Choroid plexus epithelial cell (primary cell): ENCODE measurements at regions not wholly inside any gene's neighbourhood (a gene's known extent, or its start where the extent isn't known, plus 50 kb on each side); places are given as distances from the start of the nearest gene placed in this dataset.

Experiments
- DNase-seq: peaks from one replicate; pipeline ENCODE4 v3.0.0-alpha.2; 2010; ENCODE audit warnings: low read depth
- H3K4me3 ChIP-seq: 2 replicates; pipeline ENCODE4 v1.5.1; 2011; ENCODE audit warnings: low read depth, mild to moderate bottlenecking, control low read depth, low read length, moderate library complexity
- TF ChIP-seq, protein P1 (sequence below): conservative IDR thresholded peaks from 2 replicates; pipeline ENCODE4 v1.5.1; 2011; ENCODE audit warnings: low read depth, mild to moderate bottlenecking, control low read depth, inconsistent platforms, low read length, moderate library complexity

GRCh38 chr13:105207572-105208293 is 1327.7 kb downstream of the EFNB2 start:
- peak; percentile 45 for DNase-seq
- no peak overlapping the region for H3K4me3 ChIP-seq
- TF ChIP-seq, protein P1, sequence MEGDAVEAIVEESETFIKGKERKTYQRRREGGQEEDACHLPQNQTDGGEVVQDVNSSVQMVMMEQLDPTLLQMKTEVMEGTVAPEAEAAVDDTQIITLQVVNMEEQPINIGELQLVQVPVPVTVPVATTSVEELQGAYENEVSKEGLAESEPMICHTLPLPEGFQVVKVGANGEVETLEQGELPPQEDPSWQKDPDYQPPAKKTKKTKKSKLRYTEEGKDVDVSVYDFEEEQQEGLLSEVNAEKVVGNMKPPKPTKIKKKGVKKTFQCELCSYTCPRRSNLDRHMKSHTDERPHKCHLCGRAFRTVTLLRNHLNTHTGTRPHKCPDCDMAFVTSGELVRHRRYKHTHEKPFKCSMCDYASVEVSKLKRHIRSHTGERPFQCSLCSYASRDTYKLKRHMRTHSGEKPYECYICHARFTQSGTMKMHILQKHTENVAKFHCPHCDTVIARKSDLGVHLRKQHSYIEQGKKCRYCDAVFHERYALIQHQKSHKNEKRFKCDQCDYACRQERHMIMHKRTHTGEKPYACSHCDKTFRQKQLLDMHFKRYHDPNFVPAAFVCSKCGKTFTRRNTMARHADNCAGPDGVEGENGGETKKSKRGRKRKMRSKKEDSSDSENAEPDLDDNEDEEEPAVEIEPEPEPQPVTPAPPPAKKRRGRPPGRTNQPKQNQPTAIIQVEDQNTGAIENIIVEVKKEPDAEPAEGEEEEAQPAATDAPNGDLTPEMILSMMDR: peak; percentile 40

GRCh38 chr13:105202354-105202753 is 1333.1 kb downstream of the EFNB2 start:
- peak; percentile 80 for DNase-seq
- TF ChIP-seq, protein P1: peak; percentile 92
- no peak overlapping the region for H3K4me3 ChIP-seq

DNA sequence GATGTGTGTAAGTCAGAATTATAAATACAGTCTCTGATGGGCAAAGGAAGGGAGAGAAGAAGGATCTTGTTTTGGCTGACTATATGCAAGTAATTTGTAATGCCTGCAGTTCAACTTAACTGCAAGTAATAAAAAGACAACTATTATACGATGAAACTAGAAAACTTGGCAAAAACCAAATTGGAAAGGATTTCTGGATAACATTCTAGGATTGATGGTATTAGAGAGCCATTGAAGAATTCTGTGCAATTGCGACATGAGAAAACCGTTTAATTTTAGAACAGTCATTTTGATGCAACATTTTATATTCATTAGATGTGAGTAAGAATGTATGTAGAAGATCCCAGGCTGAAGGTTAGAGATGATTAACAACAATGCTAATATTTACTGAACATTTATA is 1334.1 kb downstream of the EFNB2 start:
- no peak overlapping the region for H3K4me3 ChIP-seq
- no peak for DNase-seq
- TF ChIP-seq, protein P1: no peak

DNA sequence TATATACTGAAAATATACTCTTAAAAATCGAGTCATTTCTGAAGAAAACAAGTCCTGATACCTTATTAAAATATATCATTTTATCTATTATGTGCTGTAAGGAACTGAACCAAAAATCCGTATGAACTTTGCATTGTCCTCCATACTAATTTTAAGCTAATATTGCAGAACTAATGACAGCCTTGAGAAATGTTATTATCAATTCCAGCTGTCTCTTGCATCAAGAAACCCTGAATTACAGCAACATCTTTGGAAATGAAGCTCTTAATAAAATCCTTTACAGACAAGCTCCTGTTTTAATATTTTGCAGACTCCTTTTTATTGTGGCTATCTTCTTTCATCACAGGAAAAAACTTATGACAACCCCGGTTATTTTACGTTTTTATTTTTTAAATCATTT is 1335.3 kb downstream of the EFNB2 start:
- no peak overlapping the region for H3K4me3 ChIP-seq
- no peak for DNase-seq
- TF ChIP-seq, protein P1: no peak

DNA sequence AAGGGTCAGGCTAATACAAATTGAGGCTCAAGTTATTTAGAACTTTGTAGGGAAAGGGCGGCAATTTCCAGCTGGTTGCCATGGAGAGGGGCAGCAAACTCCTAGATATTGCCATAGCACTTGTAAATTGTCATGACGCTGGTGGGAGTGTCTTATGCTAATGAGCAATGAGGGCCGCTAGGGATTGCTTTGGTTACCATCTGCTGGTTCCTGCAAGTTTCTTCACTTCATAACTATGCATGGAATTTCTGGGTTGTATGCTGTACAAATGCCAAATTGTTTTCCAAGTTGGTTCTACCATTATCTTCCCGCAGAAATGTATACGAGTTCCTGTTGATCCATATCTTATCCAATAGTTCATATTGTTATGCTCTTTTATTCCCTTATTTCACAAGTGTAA is 1339.4 kb downstream of the EFNB2 start:
- TF ChIP-seq, protein P1: no peak
- H3K4me3 ChIP-seq: no peak overlapping the region
- DNase-seq: peak; percentile 74

DNA sequence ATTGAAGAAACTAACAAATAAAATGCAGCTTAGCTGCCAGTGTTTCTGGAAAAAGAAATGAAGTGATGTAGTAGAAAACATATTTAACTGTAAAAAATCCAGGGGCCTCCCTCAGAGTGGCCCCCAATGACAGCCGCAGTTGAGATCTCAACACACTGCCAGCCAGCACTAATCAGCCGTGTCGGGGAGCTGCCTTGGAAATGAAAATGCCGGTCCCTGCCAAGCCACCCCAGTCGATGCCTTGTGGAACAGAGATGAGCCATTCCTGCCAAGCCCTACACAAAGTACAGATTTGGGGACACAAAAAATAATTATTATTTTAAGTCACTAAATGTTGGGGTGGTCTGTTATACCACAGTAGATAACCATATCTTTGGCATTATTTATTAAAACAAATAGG is 1342.4 kb downstream of the EFNB2 start:
- no peak for DNase-seq
- no peak overlapping the region for H3K4me3 ChIP-seq
- TF ChIP-seq, protein P1: no peak

DNA sequence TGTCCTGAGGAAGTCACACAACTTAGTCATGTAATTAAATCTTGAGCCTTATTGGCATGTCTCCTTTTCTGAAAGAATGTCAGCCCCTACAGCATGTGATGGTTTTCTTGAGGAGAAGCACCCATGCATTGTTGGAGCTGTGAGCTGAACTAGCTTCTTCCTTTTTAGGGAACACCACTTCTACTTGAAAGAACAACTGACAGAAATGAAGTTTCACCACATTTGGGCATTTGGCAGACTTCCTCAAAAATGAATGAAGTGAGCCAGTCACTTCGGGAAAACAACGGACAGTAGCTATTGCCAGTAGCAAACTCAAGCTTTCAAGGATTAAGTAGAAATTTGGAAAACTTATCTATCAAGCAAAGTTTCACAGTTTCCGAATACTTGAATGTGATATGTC is 1351.3 kb downstream of the EFNB2 start:
- no peak overlapping the region for H3K4me3 ChIP-seq
- DNase-seq: no peak
- TF ChIP-seq, protein P1: no peak
